HG02678 (cell line): ENCODE measurements at regions not wholly inside any gene's neighbourhood (a gene's known extent, or its start where the extent isn't known, plus 50 kb on each side); places are given as distances from the start of the nearest gene placed in this dataset.
A peak's percentile ranks its signal among the peaks of the same experiment; 100 is the strongest.

ENCODE experiments used
- ATAC-seq: cut with Tn5 transposase; IDR thresholded peaks from one replicate; pipeline ENCODE4 v1.9.1; 2021; ENCODE audit warnings: mild to moderate bottlenecking, moderate library complexity; ENCODE audit not compliant: unreplicated experiment

GRCh38 chr1:166221316-166221715 is 54.5 kb upstream of the FAM78B start:
- no peak for ATAC-seq

GRCh38 chr1:166233750-166234366 is 67.1 kb upstream of the FAM78B start:
- no peak for ATAC-seq

- no peak for ATAC-seq
These were observed 68.9 kb upstream of the FAM78B start for GRCh38 chr1:166235728-166236127.

GRCh38 chr1:166237675-166238074 is 70.9 kb upstream of the FAM78B start:
- no peak for ATAC-seq

- ATAC-seq = no peak
These were observed 86.4 kb upstream of the FAM78B start for GRCh38 chr1:166253076-166253779.

GRCh38 chr1:166258017-166258416 is 91.2 kb upstream of the FAM78B start:
- no peak for ATAC-seq

GRCh38 chr1:166261511-166261910 is 94.7 kb upstream of the FAM78B start:
- no peak for ATAC-seq

GRCh38 chr1:166270476-166271150 is 103.8 kb upstream of the FAM78B start:
- ATAC-seq = no peak

GRCh38 chr1:166271151-166271538 is 104.3 kb upstream of the FAM78B start:
- ATAC-seq = no peak

GRCh38 chr1:166272155-166272554 is 105.4 kb upstream of the FAM78B start:
- peak; percentile 83 for ATAC-seq

- no peak for ATAC-seq
These were observed 106.0 kb upstream of the FAM78B start for GRCh38 chr1:166272851-166273250.

GRCh38 chr1:166273618-166274017 is 106.8 kb upstream of the FAM78B start:
- no peak for ATAC-seq

- no peak for ATAC-seq
These were observed 115.8 kb upstream of the FAM78B start for GRCh38 chr1:166282391-166283137.

GRCh38 chr1:166283190-166283589 is 116.4 kb upstream of the FAM78B start:
- no peak for ATAC-seq

GRCh38 chr1:166283600-166283999 is 116.8 kb upstream of the FAM78B start:
- no peak for ATAC-seq

GRCh38 chr1:166289309-166290050 is 122.7 kb upstream of the FAM78B start:
- ATAC-seq = no peak

GRCh38 chr1:166295656-166296055 is 128.9 kb upstream of the FAM78B start:
- no peak for ATAC-seq

- ATAC-seq = peak; percentile 60
These were observed 131.2 kb upstream of the FAM78B start for GRCh38 chr1:166297993-166298392.

- ATAC-seq = no peak
These were observed 134.0 kb upstream of the FAM78B start for GRCh38 chr1:166300767-166301166.

GRCh38 chr1:166302989-166303758 is 136.4 kb upstream of the FAM78B start:
- ATAC-seq = no peak
